Upper lobe of right lung (tissue), 1 donor: ENCODE measurements at regions not wholly inside any gene's neighbourhood (a gene's known extent, or its start where the extent isn't known, plus 50 kb on each side); places are given as distances from the start of the nearest gene placed in this dataset.

Experiments
- ATAC-seq: fragments of 200-7000 bp; cut with Tn5 transposase; one replicate; pipeline ENCODE4 v1.9.1; 2020; ENCODE audit warnings: mild to moderate bottlenecking, moderate library complexity
- DNase-seq: peaks from one replicate; pipeline ENCODE4 v3.0.0-alpha.2; 2020
- H3K27ac ChIP-seq: fragments of 200-600 bp; one replicate; pipeline ENCODE4 v1.8.0; 2022
- H3K27me3 ChIP-seq: fragments of 200-600 bp; one replicate; pipeline ENCODE4 v1.8.0; 2022; ENCODE audit warnings: mild to moderate bottlenecking
- H3K36me3 ChIP-seq: fragments of 200-600 bp; one replicate; pipeline ENCODE4 v1.8.0; 2022
- H3K4me1 ChIP-seq: fragments of 200-600 bp; one replicate; pipeline ENCODE4 v1.8.0; 2022
- H3K4me3 ChIP-seq: fragments of 200-600 bp; one replicate; pipeline ENCODE4 v1.8.0; 2022; ENCODE audit warnings: mild to moderate bottlenecking
- H3K9me3 ChIP-seq: fragments of 200-600 bp; one replicate; pipeline ENCODE4 v1.8.0; 2022
- intact Hi-C: fragments of 100-400 bp; cut with DNase I; formaldehyde crosslinking; loops from one replicate; pipeline ENCODE4 v1.11.0; 2022
- TF ChIP-seq, protein P1 (sequence below): fragments of 200-600 bp; IDR thresholded peaks from one replicate; pipeline ENCODE4 v1.8.0; 2022; ENCODE audit warnings: antibody characterized with exemption
- donor health status: DM: no; HTN: yes; CAD: no; lungs with severe emphysema.

DNA sequence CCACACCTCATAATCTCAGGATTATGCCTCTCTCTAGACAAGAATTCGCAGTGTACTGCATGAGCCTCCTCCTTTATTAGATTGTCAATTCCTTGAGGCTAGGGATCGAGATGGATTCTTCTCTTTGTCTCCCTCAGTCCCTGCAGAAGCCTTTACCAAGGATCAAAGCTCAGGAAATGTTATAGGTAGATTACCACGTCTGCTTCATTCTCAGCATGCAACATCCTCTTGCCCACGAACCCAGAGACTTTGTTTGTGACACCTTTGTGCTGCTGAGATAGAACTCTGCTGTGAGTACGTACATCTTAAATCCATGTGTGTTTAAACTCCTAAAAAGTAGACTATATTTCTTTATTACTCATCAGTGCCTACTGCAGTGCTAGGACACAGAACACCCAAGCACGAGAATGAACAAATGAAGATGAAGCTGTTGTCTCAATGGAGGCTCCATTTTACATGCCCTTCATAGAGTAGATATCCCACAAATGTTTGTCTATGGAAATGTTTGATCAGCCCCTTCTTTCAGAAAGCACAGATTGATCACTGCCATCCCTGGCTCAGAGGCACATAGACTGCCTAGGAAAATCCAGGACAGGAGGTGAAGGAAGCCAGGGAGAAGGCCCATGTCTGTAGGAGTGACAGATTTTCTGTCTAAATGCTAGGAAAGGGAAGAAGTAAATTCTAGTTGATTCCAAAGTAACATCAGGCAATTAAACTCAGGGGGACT is 98.8 kb upstream of the KLHL29 start:
- peaks cover 9% of the 10 kb centered on the region for H3K4me1 ChIP-seq
- no peaks in the 10 kb centered on the region for H3K36me3 ChIP-seq
- ATAC-seq = no peak
- TF ChIP-seq, protein P1, sequence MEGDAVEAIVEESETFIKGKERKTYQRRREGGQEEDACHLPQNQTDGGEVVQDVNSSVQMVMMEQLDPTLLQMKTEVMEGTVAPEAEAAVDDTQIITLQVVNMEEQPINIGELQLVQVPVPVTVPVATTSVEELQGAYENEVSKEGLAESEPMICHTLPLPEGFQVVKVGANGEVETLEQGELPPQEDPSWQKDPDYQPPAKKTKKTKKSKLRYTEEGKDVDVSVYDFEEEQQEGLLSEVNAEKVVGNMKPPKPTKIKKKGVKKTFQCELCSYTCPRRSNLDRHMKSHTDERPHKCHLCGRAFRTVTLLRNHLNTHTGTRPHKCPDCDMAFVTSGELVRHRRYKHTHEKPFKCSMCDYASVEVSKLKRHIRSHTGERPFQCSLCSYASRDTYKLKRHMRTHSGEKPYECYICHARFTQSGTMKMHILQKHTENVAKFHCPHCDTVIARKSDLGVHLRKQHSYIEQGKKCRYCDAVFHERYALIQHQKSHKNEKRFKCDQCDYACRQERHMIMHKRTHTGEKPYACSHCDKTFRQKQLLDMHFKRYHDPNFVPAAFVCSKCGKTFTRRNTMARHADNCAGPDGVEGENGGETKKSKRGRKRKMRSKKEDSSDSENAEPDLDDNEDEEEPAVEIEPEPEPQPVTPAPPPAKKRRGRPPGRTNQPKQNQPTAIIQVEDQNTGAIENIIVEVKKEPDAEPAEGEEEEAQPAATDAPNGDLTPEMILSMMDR = no peak
- no peak overlapping the region for H3K4me3 ChIP-seq
- intact Hi-C loops = no loop called here
- H3K27me3 ChIP-seq = no peaks in the 10 kb centered on the region
- no peaks in the 10 kb centered on the region for H3K9me3 ChIP-seq
- DNase-seq = no peak
- H3K27ac ChIP-seq = no peak overlapping the region

DNA sequence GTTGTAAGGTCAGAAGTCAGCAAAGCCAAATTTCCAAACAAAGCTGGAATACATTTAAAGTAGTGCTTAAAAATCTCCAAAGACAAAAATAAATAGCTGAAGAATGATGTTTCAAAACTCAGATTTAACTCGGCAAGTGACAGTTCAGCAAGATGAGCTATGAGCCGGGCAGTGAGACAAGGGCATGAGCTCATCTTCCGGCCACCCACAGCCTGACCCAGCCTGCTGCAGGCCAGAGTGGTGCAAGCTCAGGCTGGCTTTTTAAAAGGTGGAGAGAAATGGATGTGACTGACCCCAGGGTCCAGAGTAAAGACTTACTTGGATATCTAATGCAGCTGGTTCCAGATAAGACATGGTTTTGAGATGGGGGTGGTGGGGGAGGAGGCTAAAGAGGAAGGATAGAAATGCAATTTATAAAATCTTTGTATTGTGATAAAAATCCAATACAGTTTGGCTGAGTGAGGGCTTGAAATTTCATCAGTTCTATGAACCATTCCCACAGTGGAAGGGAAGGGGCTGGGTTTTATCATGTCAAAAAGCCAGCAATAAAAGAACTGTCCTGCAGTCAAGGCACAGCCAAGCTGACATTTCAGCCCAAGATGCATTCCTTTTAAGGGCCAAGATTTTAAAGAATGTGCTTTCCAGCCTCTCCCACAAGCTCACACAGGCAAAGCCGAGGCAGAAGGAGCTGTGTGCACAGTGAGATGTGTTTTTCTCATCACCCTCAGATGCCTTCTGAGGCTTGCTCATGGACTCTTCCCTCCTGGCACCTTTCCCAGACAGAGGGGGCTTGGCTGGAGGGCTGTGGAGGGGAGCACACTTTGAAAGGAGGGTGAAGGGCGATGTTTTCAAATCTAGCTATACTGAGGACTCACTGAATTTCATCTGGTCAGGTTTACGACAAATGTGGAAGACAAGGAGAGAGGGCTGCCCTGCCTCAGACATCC is 97.9 kb upstream of the KLHL29 start:
- DNase-seq = no peak
- intact Hi-C loops = no loop called here
- Histone ChIP-seq H3K4me1 (peaks cover 9% of the 10 kb centered on the region), H3K36me3 (no peaks in the 10 kb centered on the region), H3K9me3 (no peaks in the 10 kb centered on the region), H3K4me3 (no peak overlapping the region), H3K27ac (peak overlapping the region; percentile 36), H3K27me3 (no peaks in the 10 kb centered on the region)
- peak; percentile 69 for ATAC-seq
- TF ChIP-seq, protein P1 = no peak

DNA sequence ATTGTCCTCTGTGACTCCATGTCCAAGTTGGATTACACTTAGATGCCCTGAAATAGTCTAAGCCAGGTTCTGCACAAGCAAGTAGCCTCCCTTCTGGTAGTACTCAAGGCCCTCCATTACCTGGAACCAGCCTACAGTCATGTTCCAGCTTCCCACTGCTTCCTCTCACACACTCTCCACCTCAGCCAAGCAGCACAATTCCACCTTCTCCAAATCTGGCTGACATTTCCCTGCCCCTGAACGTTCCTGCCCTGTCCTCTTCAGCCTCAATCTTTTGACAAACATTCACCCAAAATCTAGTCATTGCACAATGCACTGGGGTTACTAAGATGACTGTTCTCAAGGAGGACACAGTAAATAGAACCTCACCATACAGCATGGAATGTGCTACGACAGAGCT is 95.3 kb upstream of the KLHL29 start:
- H3K36me3 ChIP-seq = no peaks in the 10 kb centered on the region
- DNase-seq (no peak), ATAC-seq (peak; percentile 56)
- H3K4me1 ChIP-seq = peaks cover 26% of the 10 kb centered on the region
- H3K4me3 ChIP-seq = no peak overlapping the region
- intact Hi-C loops = no loop called here
- H3K27me3 ChIP-seq = no peaks in the 10 kb centered on the region
- TF ChIP-seq, protein P1 = no peak
- no peak overlapping the region for H3K27ac ChIP-seq
- H3K9me3 ChIP-seq = no peaks in the 10 kb centered on the region

DNA sequence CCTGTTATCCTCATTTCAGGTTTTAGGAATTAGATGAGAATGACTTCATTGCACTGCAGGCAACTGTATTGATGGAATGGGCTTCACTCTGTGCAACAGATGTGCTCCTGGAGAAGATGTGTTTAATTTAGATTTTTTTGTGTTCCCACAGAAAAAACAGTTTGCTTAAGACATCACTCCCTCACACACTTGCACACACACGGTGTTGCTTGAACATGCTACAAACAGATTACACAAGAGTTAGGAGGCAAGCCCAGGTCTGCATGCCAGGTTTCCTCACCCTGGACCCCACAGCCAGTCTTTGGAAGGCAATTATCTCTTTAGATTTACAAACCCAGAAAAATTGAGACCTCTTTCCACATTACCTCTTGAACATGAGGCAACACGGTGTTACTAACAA is 93.7 kb upstream of the KLHL29 start:
- Histone ChIP-seq H3K27me3 (no peaks in the 10 kb centered on the region), H3K27ac (no peak overlapping the region), H3K4me3 (no peak overlapping the region), H3K4me1 (peaks cover 23% of the 10 kb centered on the region), H3K36me3 (no peaks in the 10 kb centered on the region), H3K9me3 (no peaks in the 10 kb centered on the region)
- intact Hi-C loops = no loop called here
- TF ChIP-seq, protein P1 = no peak
- ATAC-seq (no peak), DNase-seq (no peak)

DNA sequence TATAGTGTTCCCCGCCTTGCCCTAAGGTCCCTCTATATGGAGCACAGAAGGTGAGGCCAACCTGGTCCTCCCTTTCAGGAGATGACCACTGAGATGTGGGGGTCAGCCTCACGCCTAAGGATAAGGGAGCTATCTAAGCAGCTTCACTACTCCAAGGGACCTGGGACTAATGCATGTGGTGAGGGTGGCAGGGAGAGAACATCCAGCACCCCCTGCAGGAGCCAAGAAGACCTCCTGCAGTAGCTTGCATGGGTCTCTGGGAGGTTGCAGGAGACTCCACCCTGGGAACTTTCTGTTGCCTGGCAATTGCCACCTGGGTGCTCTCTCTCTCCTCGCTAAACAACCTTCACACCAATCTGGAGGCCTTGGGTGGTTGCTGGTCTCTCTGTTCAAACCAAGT is 93.0 kb upstream of the KLHL29 start:
- H3K27ac ChIP-seq = no peak overlapping the region
- no peak for DNase-seq
- H3K36me3 ChIP-seq = no peaks in the 10 kb centered on the region
- no peaks in the 10 kb centered on the region for H3K27me3 ChIP-seq
- H3K9me3 ChIP-seq = no peaks in the 10 kb centered on the region
- ATAC-seq = no peak
- H3K4me3 ChIP-seq = no peak overlapping the region
- H3K4me1 ChIP-seq = peaks cover 21% of the 10 kb centered on the region
- TF ChIP-seq, protein P1 = no peak
- intact Hi-C loops = no loop called here
